Occipital lobe (tissue), 1 donor: ENCODE measurements at regions not wholly inside any gene's neighbourhood (a gene's known extent, or its start where the extent isn't known, plus 50 kb on each side); places are given as distances from the start of the nearest gene placed in this dataset.
"Not testable (repeated sequence)": the region's sequence is repeated elsewhere in the genome, so short reads cannot be mapped to it uniquely, and the experiment has no call there.

Source experiments
- DNase-seq: peaks from one replicate; lab custom pipeline; 2025; lab: John Stamatoyannopoulos, UW

DNA sequence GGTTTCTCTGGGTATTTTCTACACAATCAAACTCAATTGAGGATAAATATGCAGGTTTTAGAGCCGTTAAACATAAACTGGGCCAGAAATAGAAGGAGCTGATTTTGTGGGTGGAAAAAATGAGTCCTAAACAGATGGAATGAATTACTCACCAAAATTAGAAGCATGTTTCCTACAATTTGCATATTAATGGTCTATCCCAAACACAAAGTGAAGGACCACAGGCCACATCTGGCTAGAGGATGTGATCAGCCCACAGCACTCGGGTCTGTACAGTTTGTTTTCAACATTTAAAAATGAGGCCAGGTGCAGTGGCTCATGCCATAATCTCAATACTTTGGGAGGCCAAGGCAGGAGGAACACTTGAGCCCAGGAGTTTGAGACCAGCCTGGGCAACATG is 296.3 kb downstream of the PREX1 start:
- DNase-seq = no peak

- DNase-seq = no peak
These were observed 296.8 kb downstream of the PREX1 start for GRCh38 chr20:48530957-48531356.

GRCh38 chr20:48528346-48528745 is 299.5 kb downstream of the PREX1 start:
- no peak for DNase-seq

DNA sequence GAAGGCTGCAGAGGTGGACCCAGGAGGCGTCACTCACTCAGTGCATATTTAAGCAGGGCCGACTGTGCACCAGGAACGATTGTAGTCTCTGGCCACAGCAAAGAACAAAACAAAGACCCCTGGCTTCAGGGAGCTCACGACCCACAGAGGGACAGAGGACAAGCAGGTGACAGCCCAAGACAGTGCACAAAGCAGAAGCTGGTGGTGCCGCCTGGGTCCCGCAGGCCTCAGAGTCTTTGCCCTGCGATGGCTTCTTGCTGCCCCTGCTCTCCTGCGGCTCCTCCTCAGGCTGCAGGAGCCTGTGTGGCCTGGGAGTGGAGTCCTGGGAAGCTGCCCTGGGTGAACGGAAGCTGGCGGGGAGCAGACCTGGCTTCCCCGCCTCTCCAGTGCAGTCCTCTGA is 300.0 kb downstream of the PREX1 start:
- no peak for DNase-seq

DNA sequence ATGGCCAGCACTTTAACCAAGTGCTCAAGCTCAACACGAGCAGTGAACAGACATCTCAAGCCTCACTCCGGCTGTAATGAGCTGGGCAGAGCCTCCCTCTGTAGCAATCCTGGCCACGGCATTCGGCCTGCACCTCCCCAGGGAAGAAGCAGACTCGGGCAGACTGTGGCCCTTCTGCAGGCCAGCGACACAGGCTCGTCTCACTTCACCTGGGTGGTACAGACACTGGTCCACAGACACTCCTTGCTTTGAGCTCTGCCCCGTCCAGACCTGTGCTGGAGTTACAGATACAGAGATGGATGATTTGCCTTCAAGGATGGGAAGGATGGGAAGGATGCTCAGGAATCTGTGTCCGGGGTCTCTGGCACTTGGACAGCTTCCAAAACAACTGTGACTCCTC is 300.9 kb downstream of the PREX1 start:
- DNase-seq = no peak

DNA sequence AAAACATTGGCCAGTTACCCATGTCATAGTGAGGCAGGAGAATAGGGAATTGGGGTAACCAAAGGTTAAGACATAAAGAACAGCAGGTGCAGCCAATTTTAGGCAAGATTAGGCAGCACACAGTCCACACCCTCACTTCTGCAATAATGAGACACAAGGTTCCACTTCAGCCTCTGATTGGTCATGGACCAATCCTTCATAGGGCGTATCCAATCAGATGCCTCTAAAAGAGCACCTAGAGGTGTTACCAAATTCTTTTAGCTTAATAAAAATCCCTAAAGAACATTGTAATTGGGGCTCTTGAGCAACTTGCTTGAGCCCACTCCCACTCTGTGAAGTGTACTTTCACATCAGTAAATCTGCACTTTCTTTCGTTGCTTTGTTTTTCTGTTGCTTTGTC is 302.4 kb downstream of the PREX1 start:
- no peak for DNase-seq

DNA sequence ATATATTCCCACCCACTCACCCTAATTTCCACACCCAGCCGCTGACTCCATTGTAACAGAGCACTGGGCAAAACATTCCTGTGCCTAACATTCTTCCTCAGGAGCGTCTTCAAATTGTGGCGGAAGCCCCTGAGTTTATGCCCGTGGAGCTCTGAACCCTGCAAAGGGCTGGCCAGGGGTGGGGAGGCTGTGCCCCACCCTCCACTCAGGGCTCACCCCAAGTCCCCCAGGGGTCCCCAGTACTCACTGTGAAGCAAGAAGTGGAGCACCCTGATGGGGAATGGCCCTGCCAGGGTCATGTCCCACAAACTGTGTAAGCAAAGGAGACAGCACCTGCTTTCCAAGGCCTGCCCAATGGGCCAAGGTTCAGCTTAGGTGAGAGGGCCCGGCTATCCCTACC is 303.2 kb downstream of the PREX1 start:
- no peak for DNase-seq

- no peak for DNase-seq
These were observed 304.4 kb downstream of the PREX1 start for GRCh38 chr20:48523191-48523995.

GRCh38 chr20:48521121-48521520 is 306.7 kb downstream of the PREX1 start:
- DNase-seq = no peak

- DNase-seq = not testable (repeated sequence)
These were observed 311.6 kb downstream of the PREX1 start for GRCh38 chr20:48516196-48516595.

GRCh38 chr20:48514577-48514976 is 313.2 kb downstream of the PREX1 start:
- DNase-seq = not testable (repeated sequence)

DNA sequence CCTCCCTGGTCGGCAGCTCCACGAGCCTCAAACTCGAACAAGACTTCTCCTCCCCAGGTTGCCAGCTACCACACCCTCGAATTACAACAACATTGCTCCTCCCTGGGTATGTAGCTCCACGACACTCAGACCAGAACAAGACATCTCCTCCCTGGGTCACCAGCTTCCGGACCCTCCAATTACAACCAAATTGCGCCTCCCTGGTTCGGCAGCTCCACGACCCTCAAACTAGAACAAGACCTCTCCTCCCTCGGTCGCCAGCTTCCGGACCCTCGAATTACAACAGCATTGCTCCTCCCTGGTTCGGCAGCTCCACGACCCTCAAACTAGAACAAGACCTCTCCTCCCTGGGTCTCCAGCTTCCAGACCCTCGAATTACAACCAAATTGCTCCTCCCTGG is 315.3 kb downstream of the PREX1 start:
- DNase-seq = not testable (repeated sequence)

GRCh38 chr20:48505066-48505465 is 322.7 kb downstream of the PREX1 start:
- DNase-seq = not testable (repeated sequence)

DNA sequence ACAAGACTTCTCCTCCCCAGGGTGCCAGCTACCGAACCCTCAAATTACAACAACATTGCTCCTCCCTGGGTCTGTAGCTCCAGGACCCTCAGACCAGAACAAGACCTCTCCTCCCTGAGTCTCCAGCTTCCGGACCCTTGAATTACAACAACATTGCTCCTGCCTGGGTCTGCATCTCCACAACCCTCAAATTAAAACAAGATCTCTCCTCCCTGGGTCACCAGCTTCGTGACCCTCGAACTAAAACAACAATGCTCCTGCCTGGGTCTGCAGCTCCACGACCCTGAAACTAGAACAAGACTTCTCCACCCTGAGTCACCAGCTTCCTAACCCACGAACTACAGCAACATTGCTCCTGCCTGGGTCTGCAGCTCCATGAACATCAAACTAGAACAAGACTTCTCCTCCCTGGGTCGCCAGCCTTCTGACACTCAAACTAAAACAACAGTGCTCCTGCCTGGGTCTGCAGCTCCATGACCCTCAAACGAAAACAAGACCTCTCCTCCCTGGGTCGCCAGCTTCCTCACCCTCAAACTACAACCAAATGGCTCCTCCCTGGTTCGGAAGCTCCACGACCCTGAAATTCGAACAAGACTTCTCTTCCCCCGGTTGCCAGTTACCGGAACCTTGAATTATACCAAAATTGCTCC is 324.5 kb downstream of the PREX1 start:
- no peak for DNase-seq

GRCh38 chr20:48502758-48503157 is 325.0 kb downstream of the PREX1 start:
- no peak for DNase-seq

DNA sequence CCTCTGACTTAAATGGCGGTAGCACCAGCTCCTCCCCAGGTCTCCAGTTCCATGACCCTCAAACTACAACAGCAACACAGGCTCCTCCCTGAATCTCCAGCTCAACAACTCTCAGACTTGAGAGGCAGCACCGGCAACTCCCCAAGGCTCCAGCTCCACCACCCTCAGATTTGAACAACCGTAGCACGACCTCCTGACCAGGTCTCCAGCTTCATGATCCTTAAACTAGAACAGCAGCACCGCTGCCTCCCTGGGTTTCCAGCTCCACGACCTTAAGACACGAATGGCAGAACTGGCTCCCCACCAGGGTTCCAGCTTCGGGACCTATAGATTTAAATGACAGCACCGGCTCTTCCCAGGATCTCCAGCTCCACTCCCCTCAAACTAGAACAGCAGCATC is 325.8 kb downstream of the PREX1 start:
- DNase-seq = no peak

GRCh38 chr20:48500900-48501299 is 326.9 kb downstream of the PREX1 start:
- DNase-seq = not testable (repeated sequence)

DNA sequence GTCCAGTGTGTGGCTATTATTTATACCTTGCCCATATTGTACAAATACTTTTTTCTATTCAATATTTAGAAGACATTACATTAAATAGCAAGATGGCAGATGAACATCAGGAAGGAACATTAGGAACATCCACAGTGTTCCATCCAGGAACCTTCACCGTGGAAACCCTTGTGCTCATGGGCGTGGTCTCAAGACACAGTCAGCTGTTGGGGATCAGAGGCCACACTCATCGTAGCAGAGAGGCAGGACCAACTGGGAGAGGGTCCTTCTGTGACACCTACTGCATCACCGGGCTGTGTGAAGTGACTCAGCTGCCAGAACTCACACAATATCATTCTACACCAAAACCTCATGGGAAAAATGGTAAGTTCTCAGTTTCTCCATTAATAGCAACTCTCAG is 328.9 kb downstream of the PREX1 start:
- not testable (repeated sequence) for DNase-seq

GRCh38 chr20:48498125-48498524 is 329.7 kb downstream of the PREX1 start:
- not testable (repeated sequence) for DNase-seq

- no peak for DNase-seq
These were observed 333.8 kb downstream of the PREX1 start for GRCh38 chr20:48493966-48494365.

- DNase-seq = not testable (repeated sequence)
These were observed 334.5 kb downstream of the PREX1 start for GRCh38 chr20:48493331-48493730.

- no peak for DNase-seq
These were observed 335.1 kb downstream of the PREX1 start for GRCh38 chr20:48492715-48493070.

DNA sequence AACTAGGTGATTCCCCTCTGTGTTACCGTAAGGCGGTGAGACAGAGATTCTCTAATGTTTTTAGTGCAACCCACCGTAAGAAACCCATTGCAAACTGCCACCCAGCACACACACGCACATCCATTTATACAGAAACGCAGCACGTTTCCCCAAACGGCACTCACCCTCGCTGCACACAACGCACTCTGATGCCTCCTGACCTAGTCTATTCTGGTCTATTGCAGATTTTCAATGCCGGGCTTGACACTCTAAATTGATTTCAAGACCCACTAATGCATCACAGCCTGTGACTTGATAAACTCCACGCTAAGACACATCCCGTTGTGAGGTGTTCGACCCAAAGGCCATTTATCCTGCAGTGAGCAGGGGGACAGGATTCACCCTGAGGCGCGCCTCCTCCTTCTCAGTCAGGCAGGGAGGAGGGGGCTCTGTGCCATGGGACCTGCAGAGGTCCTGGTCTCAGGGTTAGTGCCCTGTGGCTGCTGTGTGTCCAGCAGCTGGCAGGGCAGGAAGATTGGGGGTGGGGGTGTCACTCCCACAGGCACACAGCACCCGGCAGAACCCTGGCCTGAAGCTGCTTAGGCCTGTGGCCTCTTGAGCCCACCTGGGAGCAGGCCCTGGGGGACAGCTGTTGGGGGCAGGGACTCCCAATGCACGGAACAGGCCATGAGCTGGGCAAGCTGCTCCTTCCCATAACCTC is 335.6 kb downstream of the PREX1 start:
- no peak for DNase-seq
